ENCODE measurements at regions not wholly inside any gene's neighbourhood (a gene's known extent, or its start where the extent isn't known, plus 50 kb on each side); places are given as distances from the start of the nearest gene placed in this dataset.

DNA sequence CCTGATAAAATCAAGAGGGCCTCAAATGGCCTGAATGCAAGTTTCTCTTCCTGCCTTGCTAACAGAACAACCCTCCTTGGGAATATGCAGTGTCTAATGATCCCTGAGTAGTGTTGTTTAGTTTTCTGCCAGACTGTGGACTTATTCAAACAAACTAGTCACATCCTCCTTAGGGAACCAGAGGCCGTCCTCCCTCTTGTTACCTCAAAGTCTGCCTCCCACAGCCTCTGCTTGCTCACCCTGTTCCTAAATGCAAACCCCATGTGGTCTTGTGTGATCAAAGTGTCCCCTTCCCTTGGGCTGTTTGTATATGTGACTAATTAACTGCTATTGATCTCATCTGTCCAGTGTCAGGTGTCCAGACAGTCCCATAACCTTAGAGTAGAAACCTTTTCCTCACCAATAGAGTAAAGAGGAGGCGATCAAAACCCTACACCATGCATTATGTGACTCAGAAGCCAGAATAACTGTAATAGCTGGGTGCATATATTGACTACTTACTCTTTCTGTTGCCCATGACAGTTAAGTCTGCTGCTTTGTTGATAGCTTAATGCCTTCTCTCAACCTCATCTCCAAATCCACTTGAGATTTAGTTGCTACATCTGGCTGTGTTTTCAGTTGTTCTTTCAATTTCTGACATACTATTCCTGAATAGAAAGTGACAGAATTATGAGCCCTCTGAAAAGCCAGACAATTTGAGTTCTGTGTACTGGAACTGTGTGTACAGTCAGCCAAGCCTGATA is 473.0 kb upstream of the NWD2 start (continued):
- TF ChIP-seq ETV5 (CRISPR knock-in tag; IDR thresholded peaks at IDR 0.05; ENCODE audit: low read depth) (no peak), XRCC3 (IDR thresholded peaks at IDR 0.05) (no peak), ZNF830 (CRISPR knock-in tag; IDR thresholded peaks at IDR 0.05) (no peak), ARID1B (IDR thresholded peaks at IDR 0.05) (no peak), CCAR2 (IDR thresholded peaks at IDR 0.05; ENCODE audit: low read depth, low read length) (no peak), KDM4B (IDR thresholded peaks at IDR 0.05; ENCODE audit: borderline replicate concordance in 2 of 2, low read depth in 1 of 2) (no peak), CAMTA2 (CRISPR knock-in tag; conservative IDR thresholded peaks at IDR 0.05) (no peak)

DNA sequence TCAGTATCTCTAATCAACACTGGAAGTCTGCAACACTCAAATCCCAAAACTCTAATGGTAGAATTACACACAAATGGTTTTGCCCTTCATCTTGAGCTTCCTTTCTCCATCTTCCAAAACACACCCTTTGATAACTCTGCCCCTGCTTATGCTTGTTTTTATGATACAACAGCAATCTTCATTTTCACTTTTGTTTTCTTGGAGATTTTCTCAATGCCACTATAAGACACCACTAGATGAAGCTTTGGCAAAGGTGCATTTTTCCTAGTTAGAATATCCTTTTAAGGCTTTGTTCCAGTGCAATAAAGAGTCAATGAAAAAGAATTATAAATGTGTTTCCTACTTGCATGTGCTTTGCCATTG is 472.4 kb upstream of the NWD2 start:
- no peaks in the 10 kb centered on the region for H3K36me3 ChIP-seq (ENCODE audit: control insufficient read depth, insufficient read depth, low read length)
- H3K9me3 ChIP-seq (replicated peaks; ENCODE audit: control insufficient read depth, insufficient read depth, low read depth, low read length), result no peaks in the 10 kb centered on the region
- POLR2A ChIA-PET, result no interaction called here
- in situ Hi-C loops (cut with MboI) (no loop called here), intact Hi-C loops (cut with micrococcal nuclease) (no loop called here)
- H4K20me1 ChIP-seq (replicated peaks; ENCODE audit: control insufficient read depth, insufficient read depth, low read length), result no peaks in the 10 kb centered on the region
- CTCF ChIA-PET (ENCODE audit: low intra/inter-chr PET ratio), result no interaction called here
- no peak overlapping the region for H3K4me3 ChIP-seq
- no peaks in the 10 kb centered on the region for H3K9me1 ChIP-seq (ENCODE audit: control insufficient read depth, insufficient read depth, low read length)
- no peaks in the 10 kb centered on the region for H3K79me2 ChIP-seq (ENCODE audit: control insufficient read depth, insufficient read depth, low read length)
- BruUV-seq (replicated peaks), result no TSS peak
- H2AFZ ChIP-seq (ENCODE audit: low read depth, low read length), result no peak overlapping the region
- no peaks in the 10 kb centered on the region for H3K27me3 ChIP-seq (ENCODE audit: control insufficient read depth in 2 of 2, insufficient read depth in 2 of 2, low read length in 2 of 2)
- H3K4me1 ChIP-seq (replicated peaks in 1 of 2; ENCODE audit: control insufficient read depth in 2 of 2, insufficient read depth in 2 of 2, low read length in 2 of 2), result no peaks in the 10 kb centered on the region; a peak in 1 of 5 replicates
- no peak overlapping the region for H3K27ac ChIP-seq (ENCODE audit: extremely low read depth, low read depth, low read length)
- no peak for ATAC-seq
- DNase-seq (ENCODE audit: extremely low read depth in 1 of 4, low spot score in 3 of 4), result no peak
- H3K9ac ChIP-seq (ENCODE audit: insufficient read depth in 1 of 2, low read depth in 2 of 2, low read length in 2 of 2), result no peak overlapping the region
- no peak for FAIRE-seq
- H3K4me2 ChIP-seq (ENCODE audit: insufficient read depth, low read length), result no peak overlapping the region
- TF ChIP-seq POLR2H (tag; IDR thresholded peaks at IDR 0.05; ENCODE audit: low read depth) (no peak), FOXM1 (IDR thresholded peaks at IDR 0.05; ENCODE audit: low read depth) (no peak), FOXM1 (CRISPR knock-in tag; IDR thresholded peaks at IDR 0.05; ENCODE audit: low read depth) (no peak), ZFPM2 (CRISPR knock-in tag; IDR thresholded peaks at IDR 0.05) (no peak), ZNF12 (CRISPR knock-in tag; IDR thresholded peaks at IDR 0.05) (no peak), PPARD (CRISPR knock-in tag; IDR thresholded peaks at IDR 0.05) (no peak), RBBP5 (IDR thresholded peaks at IDR 0.05; ENCODE audit: borderline replicate concordance, insufficient read depth, low read length, poor library complexity, severe bottlenecking) (no peak)
- TF ChIP-seq, protein P1, sequence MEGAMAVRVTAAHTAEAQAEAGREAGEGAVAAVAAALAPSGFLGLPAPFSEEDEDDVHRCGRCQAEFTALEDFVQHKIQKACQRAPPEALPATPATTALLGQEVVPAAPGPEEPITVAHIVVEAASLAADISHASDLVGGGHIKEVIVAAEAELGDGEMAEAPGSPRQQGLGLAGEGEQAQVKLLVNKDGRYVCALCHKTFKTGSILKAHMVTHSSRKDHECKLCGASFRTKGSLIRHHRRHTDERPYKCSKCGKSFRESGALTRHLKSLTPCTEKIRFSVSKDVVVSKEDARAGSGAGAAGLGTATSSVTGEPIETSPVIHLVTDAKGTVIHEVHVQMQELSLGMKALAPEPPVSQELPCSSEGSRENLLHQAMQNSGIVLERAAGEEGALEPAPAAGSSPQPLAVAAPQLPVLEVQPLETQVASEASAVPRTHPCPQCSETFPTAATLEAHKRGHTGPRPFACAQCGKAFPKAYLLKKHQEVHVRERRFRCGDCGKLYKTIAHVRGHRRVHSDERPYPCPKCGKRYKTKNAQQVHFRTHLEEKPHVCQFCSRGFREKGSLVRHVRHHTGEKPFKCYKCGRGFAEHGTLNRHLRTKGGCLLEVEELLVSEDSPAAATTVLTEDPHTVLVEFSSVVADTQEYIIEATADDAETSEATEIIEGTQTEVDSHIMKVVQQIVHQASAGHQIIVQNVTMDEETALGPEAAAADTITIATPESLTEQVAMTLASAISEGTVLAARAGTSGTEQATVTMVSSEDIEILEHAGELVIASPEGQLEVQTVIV (CRISPR knock-in tag; IDR thresholded peaks at IDR 0.05; ENCODE audit: borderline replicate concordance), result no peak
- TF ChIP-seq, protein P2, sequence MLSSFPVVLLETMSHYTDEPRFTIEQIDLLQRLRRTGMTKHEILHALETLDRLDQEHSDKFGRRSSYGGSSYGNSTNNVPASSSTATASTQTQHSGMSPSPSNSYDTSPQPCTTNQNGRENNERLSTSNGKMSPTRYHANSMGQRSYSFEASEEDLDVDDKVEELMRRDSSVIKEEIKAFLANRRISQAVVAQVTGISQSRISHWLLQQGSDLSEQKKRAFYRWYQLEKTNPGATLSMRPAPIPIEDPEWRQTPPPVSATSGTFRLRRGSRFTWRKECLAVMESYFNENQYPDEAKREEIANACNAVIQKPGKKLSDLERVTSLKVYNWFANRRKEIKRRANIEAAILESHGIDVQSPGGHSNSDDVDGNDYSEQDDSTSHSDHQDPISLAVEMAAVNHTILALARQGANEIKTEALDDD (IDR thresholded peaks at IDR 0.05), result no peak
- TF ChIP-seq, protein P3, sequence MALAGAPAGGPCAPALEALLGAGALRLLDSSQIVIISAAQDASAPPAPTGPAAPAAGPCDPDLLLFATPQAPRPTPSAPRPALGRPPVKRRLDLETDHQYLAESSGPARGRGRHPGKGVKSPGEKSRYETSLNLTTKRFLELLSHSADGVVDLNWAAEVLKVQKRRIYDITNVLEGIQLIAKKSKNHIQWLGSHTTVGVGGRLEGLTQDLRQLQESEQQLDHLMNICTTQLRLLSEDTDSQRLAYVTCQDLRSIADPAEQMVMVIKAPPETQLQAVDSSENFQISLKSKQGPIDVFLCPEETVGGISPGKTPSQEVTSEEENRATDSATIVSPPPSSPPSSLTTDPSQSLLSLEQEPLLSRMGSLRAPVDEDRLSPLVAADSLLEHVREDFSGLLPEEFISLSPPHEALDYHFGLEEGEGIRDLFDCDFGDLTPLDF (CRISPR knock-in tag; IDR thresholded peaks at IDR 0.05), result no peak
